ENCODE measurements at regions not wholly inside any gene's neighbourhood (a gene's known extent, or its start where the extent isn't known, plus 50 kb on each side); places are given as distances from the start of the nearest gene placed in this dataset.

GRCh38 chrY:8652445-8652844 lies 684.8 kb upstream of the TSPY4 start:
- Histone ChIP-seq H3K4me1 (no peaks in the 10 kb centered on the region), H3K27me3 (ENCODE audit: low read depth) (no peaks in the 10 kb centered on the region), H3K27ac (no peak overlapping the region), H3K4me3 (no peak overlapping the region), H3K9me3 (no peaks in the 10 kb centered on the region), H3K36me3 (no peaks in the 10 kb centered on the region)
- ATAC-seq (no peak), DNase-seq (no peak)
- TF ChIP-seq CTCF (IDR thresholded peaks at IDR 0.05) = no peak
- intact Hi-C loops (cut with DNase I) = no loop called here

GRCh38 chrY:8655017-8655416 lies 682.2 kb upstream of the TSPY4 start:
- no peak overlapping the region for H3K27ac ChIP-seq
- ATAC-seq (no peak), DNase-seq (no peak)
- H3K4me3 ChIP-seq = no peak overlapping the region
- H3K9me3 ChIP-seq = no peaks in the 10 kb centered on the region
- H3K36me3 ChIP-seq = no peaks in the 10 kb centered on the region
- no peaks in the 10 kb centered on the region for H3K27me3 ChIP-seq (ENCODE audit: low read depth)
- H3K4me1 ChIP-seq = no peaks in the 10 kb centered on the region
- intact Hi-C loops (cut with DNase I) = no loop called here
- TF ChIP-seq CTCF (IDR thresholded peaks at IDR 0.05) = no peak

DNA sequence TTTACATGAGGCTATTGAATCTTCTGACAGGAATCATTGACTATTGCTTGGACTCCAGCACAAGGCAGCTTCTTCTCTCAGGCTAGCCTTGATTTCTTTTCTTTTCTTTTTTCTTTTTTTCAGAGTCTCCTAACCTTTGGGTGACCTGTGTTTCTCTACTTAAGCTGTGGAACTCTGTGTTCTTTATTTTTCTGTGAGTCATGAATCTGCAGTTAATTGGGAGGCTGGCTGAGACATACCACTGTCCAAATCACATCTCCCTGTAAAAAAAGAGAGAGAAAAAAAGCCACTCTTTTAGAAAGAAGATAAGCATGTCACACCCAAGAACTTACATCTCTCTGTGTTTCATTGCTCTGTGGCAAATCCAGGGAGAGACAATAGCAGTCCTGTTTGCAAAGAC lies 681.2 kb upstream of the TSPY4 start:
- ATAC-seq = no peak
- intact Hi-C loops (cut with DNase I) = no loop called here
- no peaks in the 10 kb centered on the region for H3K9me3 ChIP-seq
- DNase-seq = no peak
- no peaks in the 10 kb centered on the region for H3K27me3 ChIP-seq (ENCODE audit: low read depth)
- no peak for TF ChIP-seq CTCF (IDR thresholded peaks at IDR 0.05)
- no peak overlapping the region for H3K4me3 ChIP-seq
- no peaks in the 10 kb centered on the region for H3K36me3 ChIP-seq
- no peaks in the 10 kb centered on the region for H3K4me1 ChIP-seq
- no peak overlapping the region for H3K27ac ChIP-seq

DNA sequence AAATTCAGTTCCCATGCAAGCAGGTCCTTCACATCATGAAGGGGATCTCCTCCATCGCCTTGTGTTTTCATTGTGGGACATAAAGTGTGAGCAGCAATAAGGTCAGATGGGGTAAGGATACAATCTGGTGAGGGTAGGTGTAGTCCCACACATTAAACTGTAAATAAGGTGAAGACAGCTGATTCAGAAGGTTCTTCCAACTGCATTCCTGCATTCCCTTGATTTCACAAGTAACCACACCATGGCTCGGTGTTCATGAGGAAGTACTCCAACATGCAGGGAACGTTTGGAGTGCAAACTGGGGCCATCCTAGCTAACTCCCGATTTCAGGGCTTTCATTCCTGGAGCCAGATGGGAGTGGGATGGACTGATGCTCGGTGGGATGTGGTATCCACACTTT lies 680.7 kb upstream of the TSPY4 start:
- no peaks in the 10 kb centered on the region for H3K27me3 ChIP-seq (ENCODE audit: low read depth)
- H3K36me3 ChIP-seq = no peaks in the 10 kb centered on the region
- no peak overlapping the region for H3K4me3 ChIP-seq
- intact Hi-C loops (cut with DNase I) = no loop called here
- no peak overlapping the region for H3K27ac ChIP-seq
- H3K4me1 ChIP-seq = no peaks in the 10 kb centered on the region
- no peaks in the 10 kb centered on the region for H3K9me3 ChIP-seq
- no peak for TF ChIP-seq CTCF (IDR thresholded peaks at IDR 0.05)
- ATAC-seq (no peak), DNase-seq (no peak)

GRCh38 chrY:8659721-8660120 lies 677.5 kb upstream of the TSPY4 start:
- Histone ChIP-seq H3K9me3 (no peaks in the 10 kb centered on the region), H3K4me3 (no peak overlapping the region), H3K27me3 (ENCODE audit: low read depth) (no peaks in the 10 kb centered on the region), H3K27ac (no peak overlapping the region), H3K36me3 (no peaks in the 10 kb centered on the region), H3K4me1 (no peaks in the 10 kb centered on the region)
- ATAC-seq (no peak), DNase-seq (no peak)
- intact Hi-C loops (cut with DNase I) = no loop called here
- no peak for TF ChIP-seq CTCF (IDR thresholded peaks at IDR 0.05)

DNA sequence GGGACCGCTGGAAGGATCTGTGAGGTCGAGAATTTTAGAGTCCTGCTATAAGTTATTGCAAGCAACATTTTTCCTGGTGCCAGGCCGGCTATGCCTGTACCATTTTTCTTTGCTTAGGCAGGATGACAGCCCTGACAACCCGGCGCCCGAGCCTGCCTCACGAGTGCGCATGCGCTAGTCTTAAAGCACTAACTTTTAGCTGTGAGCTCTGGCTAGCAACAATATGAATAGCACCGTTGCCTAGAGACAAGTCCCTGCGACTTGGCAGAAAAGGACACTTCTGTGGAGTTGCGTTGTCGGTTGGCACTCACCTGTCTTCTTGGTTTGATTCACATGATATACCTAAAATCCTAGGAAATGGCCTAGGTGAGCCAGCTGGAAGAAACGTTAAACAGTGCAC lies 663.4 kb upstream of the TSPY4 start:
- H3K27me3 ChIP-seq (ENCODE audit: low read depth) = no peaks in the 10 kb centered on the region
- no peaks in the 10 kb centered on the region for H3K36me3 ChIP-seq
- DNase-seq (no peak), ATAC-seq (no peak)
- intact Hi-C loops (cut with DNase I) = no loop called here
- H3K4me1 ChIP-seq = no peaks in the 10 kb centered on the region
- no peak for TF ChIP-seq CTCF (IDR thresholded peaks at IDR 0.05)
- no peak overlapping the region for H3K27ac ChIP-seq
- H3K9me3 ChIP-seq = no peaks in the 10 kb centered on the region
- no peak overlapping the region for H3K4me3 ChIP-seq
